ENCODE measurements at regions not wholly inside any gene's neighbourhood (a gene's known extent, or its start where the extent isn't known, plus 50 kb on each side); places are given as distances from the start of the nearest gene placed in this dataset.
A peak's percentile ranks its signal among the peaks of the same experiment; 100 is the strongest.
"Not testable (repeated sequence)": the region's sequence is repeated elsewhere in the genome, so short reads cannot be mapped to it uniquely, and the experiment has no call there.

- no peak for DNase-seq
Observed at GRCh38 chr1:59188413-59189213, 108.3 kb upstream of the FGGY start.

GRCh38 chr1:59193443-59194093 lies 103.3 kb upstream of the FGGY start:
- no peak for DNase-seq

GRCh38 chr1:59194621-59195020 lies 102.3 kb upstream of the FGGY start:
- DNase-seq, result no peak

GRCh38 chr1:59195151-59195550 lies 101.7 kb upstream of the FGGY start:
- DNase-seq, result no peak

GRCh38 chr1:59198564-59198963 lies 98.3 kb upstream of the FGGY start:
- peak; percentile 18 for DNase-seq

- DNase-seq, result no peak
Observed at GRCh38 chr1:59199147-59199546, 97.7 kb upstream of the FGGY start.

- DNase-seq, result no peak
Observed at GRCh38 chr1:59199719-59200376, 97.0 kb upstream of the FGGY start.

GRCh38 chr1:59201341-59201740 lies 95.6 kb upstream of the FGGY start:
- no peak for DNase-seq

GRCh38 chr1:59202455-59202854 lies 94.4 kb upstream of the FGGY start:
- DNase-seq, result no peak

GRCh38 chr1:59204001-59204400 lies 92.9 kb upstream of the FGGY start:
- DNase-seq, result no peak

GRCh38 chr1:59206616-59207015 lies 90.3 kb upstream of the FGGY start:
- DNase-seq, result not testable (repeated sequence)

- not testable (repeated sequence) for DNase-seq
Observed at GRCh38 chr1:59210430-59210829, 86.5 kb upstream of the FGGY start.

- DNase-seq, result no peak
Observed at GRCh38 chr1:59212706-59213105, 84.2 kb upstream of the FGGY start.

- peak; percentile 61 for DNase-seq
Observed at GRCh38 chr1:59214248-59215208, 82.4 kb upstream of the FGGY start.

- DNase-seq, result no peak
Observed at GRCh38 chr1:59215766-59216291, 81.1 kb upstream of the FGGY start.

- DNase-seq, result not testable (repeated sequence)
Observed at GRCh38 chr1:59217439-59217838, 79.5 kb upstream of the FGGY start.

- DNase-seq, result no peak
Observed at GRCh38 chr1:59218521-59219236, 78.2 kb upstream of the FGGY start.

GRCh38 chr1:59219916-59220315 lies 77.0 kb upstream of the FGGY start:
- DNase-seq, result no peak

GRCh38 chr1:59220356-59220755 lies 76.5 kb upstream of the FGGY start:
- no peak for DNase-seq

- DNase-seq, result no peak
Observed at GRCh38 chr1:59223198-59223597, 73.7 kb upstream of the FGGY start.

GRCh38 chr1:59223989-59224634 lies 72.8 kb upstream of the FGGY start:
- DNase-seq, result no peak

Data from NCI-H446 treated with DMSO at 0.1 percent for 48 hours (cell line).